ENCODE measurements at regions not wholly inside any gene's neighbourhood (a gene's known extent, or its start where the extent isn't known, plus 50 kb on each side); places are given as distances from the start of the nearest gene placed in this dataset.

DNA sequence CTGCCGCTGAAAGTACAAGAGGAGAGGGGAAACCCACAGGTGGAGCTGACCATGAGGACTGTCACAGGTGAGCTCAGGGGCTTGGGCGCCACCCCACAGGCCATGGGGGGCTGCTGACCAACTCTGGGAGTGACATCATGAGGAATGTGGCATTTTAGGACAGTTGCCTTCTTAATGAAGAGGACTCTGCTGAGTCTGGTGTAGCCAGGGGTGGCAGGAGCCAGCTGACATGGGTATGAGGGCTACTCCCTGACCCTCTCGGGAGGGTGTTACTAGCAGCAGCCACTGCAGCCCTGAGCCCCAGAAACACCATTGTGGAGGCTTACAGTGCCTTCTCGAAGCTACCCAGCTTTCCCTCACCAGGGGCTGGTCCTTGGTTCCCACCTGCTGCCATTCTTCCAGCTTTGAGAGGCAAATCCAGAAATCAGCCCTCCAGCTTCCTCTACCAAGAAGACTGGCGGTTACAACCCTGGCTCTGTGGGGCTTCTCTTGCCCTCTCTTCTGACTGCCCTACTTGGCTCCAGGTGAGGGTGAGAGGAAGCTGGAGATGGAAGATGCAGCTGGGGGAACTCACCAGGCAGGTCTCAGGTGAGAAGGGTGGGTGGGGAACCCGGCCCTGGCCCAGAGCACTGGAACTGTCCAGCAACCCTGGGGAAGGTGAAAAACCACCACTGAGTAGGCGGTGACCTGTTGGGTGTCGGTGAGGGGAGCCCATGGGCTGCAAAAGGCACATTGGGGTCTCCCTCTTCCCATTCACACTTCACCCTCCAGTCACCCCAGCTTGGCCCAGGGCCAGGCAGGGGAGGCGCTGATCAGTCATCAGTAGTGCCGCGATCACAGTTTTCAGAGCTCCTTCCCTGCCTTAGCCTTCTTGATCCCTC is 98.5 kb downstream of the MCFD2 start:
- DNase-seq = no peak
- Histone ChIP-seq H3K27ac (ENCODE audit: low read depth in 1 of 2, low read length in 2 of 2) (peak overlapping the region in 1 of 2 donors; percentile 61), H3K36me3 (ENCODE audit: control insufficient read depth in 1 of 2, insufficient read depth in 2 of 2, low read length in 1 of 2) (no peaks in the 10 kb centered on the region), H3K4me1 (ENCODE audit: control insufficient read depth in 1 of 2, insufficient read depth in 2 of 2, low read length in 2 of 2) (peaks cover 8 to 19% of the 10 kb centered on the region in 2 donors), H3K27me3 (ENCODE audit: control insufficient read depth in 1 of 2, insufficient read depth in 2 of 2, low read length in 1 of 2) (no peaks in the 10 kb centered on the region), H3K9me3 (ENCODE audit: control insufficient read depth, low read length) (no peaks in the 10 kb centered on the region), H3K4me3 (ENCODE audit: low read length in 2 of 2) (no peak overlapping the region)
- 96 to 99% methylated on average over 11 of the region's 11 CpGs for WGBS, 2 donors
- intact Hi-C loops (cut with DNase I) = loop anchor here in 1 of 2 donors (5.0 kb wide), 1 partner anchor 60 kb away; no protein-coding TSS in a partner anchor
- ATAC-seq (ENCODE audit: low FRiP score) = no peak

DNA sequence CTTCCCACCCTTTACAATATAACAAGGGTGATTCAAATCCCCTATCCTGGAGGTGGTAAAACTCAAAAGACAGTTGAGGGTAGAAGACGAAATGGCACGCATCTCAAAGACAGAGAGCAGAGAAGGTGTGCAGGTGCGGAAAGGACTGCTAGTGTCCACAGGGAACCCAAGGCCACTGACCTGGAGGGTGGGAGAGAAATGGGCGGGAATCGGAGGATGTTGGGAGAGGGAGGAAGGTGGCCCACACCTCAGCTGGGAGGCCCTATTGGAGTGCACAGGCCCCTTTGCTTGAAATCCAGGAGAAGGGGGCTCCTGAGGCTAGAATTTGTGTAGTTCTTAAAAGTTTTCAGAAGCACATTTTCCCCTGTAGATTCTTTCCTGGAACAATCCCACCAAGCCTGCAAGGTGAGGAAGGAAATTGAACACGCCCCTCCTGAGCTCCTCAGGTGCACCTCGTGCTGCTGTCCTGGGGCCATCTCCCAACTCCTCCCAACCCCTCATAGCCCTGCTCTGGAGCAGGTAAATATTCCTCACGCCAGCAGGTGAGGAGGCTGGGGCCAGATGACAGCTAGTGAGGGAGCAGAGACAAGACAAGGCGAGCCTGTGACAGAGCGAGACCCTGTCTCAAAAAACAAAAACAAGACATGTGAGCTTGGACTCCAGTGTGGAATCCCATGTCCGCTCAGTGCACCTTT is 99.3 kb downstream of the MCFD2 start:
- intact Hi-C loops (cut with DNase I) = loop anchor here in 1 of 2 donors (5.0 kb wide), 1 partner anchor 61 kb away; no protein-coding TSS in a partner anchor
- 98% methylated on average over 11 of the region's 11 CpGs for WGBS, 2 donors
- no peak overlapping the region for H3K27ac ChIP-seq (ENCODE audit: low read depth in 1 of 2, low read length in 2 of 2)
- no peaks in the 10 kb centered on the region for H3K9me3 ChIP-seq (ENCODE audit: control insufficient read depth, low read length)
- no peak overlapping the region for H3K4me3 ChIP-seq (ENCODE audit: low read length in 2 of 2)
- no peaks in the 10 kb centered on the region for H3K27me3 ChIP-seq (ENCODE audit: control insufficient read depth in 1 of 2, insufficient read depth in 2 of 2, low read length in 1 of 2)
- DNase-seq (no peak), ATAC-seq (ENCODE audit: low FRiP score) (no peak)
- no peaks in the 10 kb centered on the region for H3K36me3 ChIP-seq (ENCODE audit: control insufficient read depth in 1 of 2, insufficient read depth in 2 of 2, low read length in 1 of 2)
- H3K4me1 ChIP-seq (ENCODE audit: control insufficient read depth in 1 of 2, insufficient read depth in 2 of 2, low read length in 2 of 2) = peaks cover 8 to 19% of the 10 kb centered on the region in 2 donors

DNA sequence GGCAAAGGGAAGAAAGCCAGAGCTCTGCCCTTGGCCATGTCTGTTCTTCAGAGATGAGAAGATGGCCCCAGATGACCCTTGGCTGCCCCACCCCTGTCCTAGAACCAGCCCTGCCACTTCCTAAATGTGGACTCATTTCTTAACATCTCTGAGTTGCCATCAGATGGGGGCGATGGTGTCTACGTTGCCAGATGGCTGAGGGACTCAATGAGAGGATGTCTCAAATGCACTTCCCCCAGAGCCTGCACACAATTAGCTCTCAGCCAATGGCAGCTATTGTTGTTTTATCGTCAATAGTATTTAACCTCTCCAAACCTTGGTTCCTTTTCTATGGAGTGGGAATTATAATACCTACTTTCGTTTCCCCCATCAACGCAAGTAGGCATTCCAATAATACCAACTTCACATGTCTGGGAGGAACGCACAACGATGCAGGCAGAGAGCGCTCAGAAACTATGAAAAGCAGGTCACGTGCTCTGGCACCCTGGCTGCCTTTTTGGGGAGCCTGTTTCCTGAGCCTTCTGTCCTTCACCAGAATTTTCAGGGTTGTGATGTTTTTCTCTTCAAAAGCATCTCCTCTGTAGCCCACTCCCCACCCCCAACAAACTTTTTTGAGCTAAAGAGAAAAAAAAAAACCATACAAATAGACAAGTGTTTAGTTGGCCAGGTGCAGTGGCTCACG is 100.3 kb downstream of the MCFD2 start:
- no peaks in the 10 kb centered on the region for H3K27me3 ChIP-seq (ENCODE audit: control insufficient read depth in 1 of 2, insufficient read depth in 2 of 2, low read length in 1 of 2)
- intact Hi-C loops (cut with DNase I) = loop anchor here in 1 of 2 donors (5.0 kb wide), 1 partner anchor 62 kb away; no protein-coding TSS in a partner anchor
- no peaks in the 10 kb centered on the region for H3K9me3 ChIP-seq (ENCODE audit: control insufficient read depth, low read length)
- no peak overlapping the region for H3K27ac ChIP-seq (ENCODE audit: low read depth in 1 of 2, low read length in 2 of 2)
- peaks cover 8 to 19% of the 10 kb centered on the region in 2 donors for H3K4me1 ChIP-seq (ENCODE audit: control insufficient read depth in 1 of 2, insufficient read depth in 2 of 2, low read length in 2 of 2)
- 94 to 95% methylated on average over 10 of the region's 10 CpGs for WGBS, 2 donors
- no peaks in the 10 kb centered on the region for H3K36me3 ChIP-seq (ENCODE audit: control insufficient read depth in 1 of 2, insufficient read depth in 2 of 2, low read length in 1 of 2)
- no peak for ATAC-seq (ENCODE audit: low FRiP score)
- no peak overlapping the region for H3K4me3 ChIP-seq (ENCODE audit: low read length in 2 of 2)
- no peak for DNase-seq

DNA sequence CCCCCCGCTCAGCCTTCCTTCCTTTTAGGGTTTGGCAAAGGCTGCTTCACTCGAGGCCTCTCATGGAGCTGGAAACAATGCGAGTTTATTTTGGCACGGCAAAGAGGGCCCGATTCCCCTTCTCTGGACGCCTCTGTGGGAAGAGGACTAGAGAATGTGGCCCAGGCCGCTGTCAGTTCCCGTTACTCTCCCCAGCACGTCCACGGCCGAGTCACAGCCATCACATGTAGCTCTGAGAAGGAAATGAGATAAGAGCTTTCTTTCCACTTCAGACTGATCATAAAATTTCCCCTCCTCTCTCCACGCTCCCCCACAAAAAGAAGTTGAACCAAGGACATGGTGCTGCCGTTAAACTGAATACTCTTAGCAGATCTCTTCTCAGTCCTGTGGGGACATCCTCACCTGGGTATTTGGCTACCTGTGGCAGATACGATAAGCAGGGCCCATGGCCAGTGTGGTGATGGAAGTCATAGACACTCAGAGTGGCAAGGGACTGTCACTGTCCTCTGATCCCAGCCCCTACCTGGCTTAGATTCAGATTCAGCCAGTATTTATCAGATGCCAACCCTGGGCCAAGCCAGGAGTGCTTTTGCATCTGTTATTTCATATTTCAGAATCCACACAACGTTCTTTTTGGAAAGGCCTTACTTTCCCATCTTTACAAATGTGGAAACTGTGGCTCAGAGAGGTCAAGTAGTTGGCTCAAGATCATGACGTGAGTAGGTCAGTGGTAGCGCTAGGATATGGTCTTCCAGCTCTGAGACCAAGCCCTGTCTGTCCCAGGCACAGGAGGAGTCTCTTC is 101.2 kb downstream of the MCFD2 start:
- ATAC-seq (ENCODE audit: low FRiP score) = peak; percentile 84
- peak; percentile 91 to 92 for DNase-seq
- 10 to 12% methylated on average over 17 of the region's 17 CpGs for WGBS, 2 donors

DNA sequence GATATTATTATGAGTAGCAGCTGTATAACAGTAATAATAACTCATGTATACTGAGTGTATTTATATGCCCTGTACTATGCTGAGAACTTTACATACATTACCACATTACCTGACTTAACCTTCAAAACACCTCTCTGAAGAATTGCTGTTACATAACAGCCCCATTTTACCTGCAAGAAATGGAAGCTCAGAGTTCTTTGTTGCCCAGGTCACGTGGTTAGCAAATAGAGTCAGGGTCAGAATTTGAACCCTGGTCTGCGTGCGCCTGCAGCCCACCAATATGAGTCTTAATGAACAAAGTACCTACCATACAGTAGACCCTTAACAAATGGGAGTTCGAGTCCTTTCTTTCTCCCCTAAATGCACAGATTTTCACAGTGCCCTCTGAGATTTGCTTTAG is 101.9 kb downstream of the MCFD2 start:
- Histone ChIP-seq H3K36me3 (ENCODE audit: control insufficient read depth in 1 of 2, insufficient read depth in 2 of 2, low read length in 1 of 2) (no peaks in the 10 kb centered on the region), H3K9me3 (ENCODE audit: control insufficient read depth, low read length) (no peaks in the 10 kb centered on the region), H3K4me1 (ENCODE audit: control insufficient read depth in 1 of 2, insufficient read depth in 2 of 2, low read length in 2 of 2) (peaks cover 8 to 19% of the 10 kb centered on the region in 2 donors), H3K27me3 (ENCODE audit: control insufficient read depth in 1 of 2, insufficient read depth in 2 of 2, low read length in 1 of 2) (no peaks in the 10 kb centered on the region), H3K27ac (ENCODE audit: low read depth in 1 of 2, low read length in 2 of 2) (peak overlapping the region in 1 of 2 donors; percentile 49), H3K4me3 (ENCODE audit: low read length in 2 of 2) (no peak overlapping the region)
- no peak for DNase-seq
- no peak for ATAC-seq (ENCODE audit: low FRiP score)
- 72 to 78% methylated on average over 4 of the region's 4 CpGs for WGBS, 2 donors
- intact Hi-C loops (cut with DNase I) = loop anchor here (2.0 to 5.0 kb wide), 2 partner anchors 34 to 63 kb away; no protein-coding TSS in a partner anchor

More for the DNA sequence above, 101.2 kb downstream of the MCFD2 start:
- no peaks in the 10 kb centered on the region for H3K36me3 ChIP-seq (ENCODE audit: control insufficient read depth in 1 of 2, insufficient read depth in 2 of 2, low read length in 1 of 2)
- H3K4me3 ChIP-seq (ENCODE audit: low read length in 2 of 2) = no peak overlapping the region
- no peaks in the 10 kb centered on the region for H3K27me3 ChIP-seq (ENCODE audit: control insufficient read depth in 1 of 2, insufficient read depth in 2 of 2, low read length in 1 of 2)
- intact Hi-C loops (cut with DNase I) = loop anchor here in 1 of 2 donors (5.0 kb wide), 1 partner anchor 33 kb away; no protein-coding TSS in a partner anchor
- no peaks in the 10 kb centered on the region for H3K9me3 ChIP-seq (ENCODE audit: control insufficient read depth, low read length)
- peak overlapping the region in 1 of 2 donors; percentile 49 for H3K27ac ChIP-seq (ENCODE audit: low read depth in 1 of 2, low read length in 2 of 2)
- peaks cover 8 to 19% of the 10 kb centered on the region in 2 donors for H3K4me1 ChIP-seq (ENCODE audit: control insufficient read depth in 1 of 2, insufficient read depth in 2 of 2, low read length in 2 of 2)

DNA sequence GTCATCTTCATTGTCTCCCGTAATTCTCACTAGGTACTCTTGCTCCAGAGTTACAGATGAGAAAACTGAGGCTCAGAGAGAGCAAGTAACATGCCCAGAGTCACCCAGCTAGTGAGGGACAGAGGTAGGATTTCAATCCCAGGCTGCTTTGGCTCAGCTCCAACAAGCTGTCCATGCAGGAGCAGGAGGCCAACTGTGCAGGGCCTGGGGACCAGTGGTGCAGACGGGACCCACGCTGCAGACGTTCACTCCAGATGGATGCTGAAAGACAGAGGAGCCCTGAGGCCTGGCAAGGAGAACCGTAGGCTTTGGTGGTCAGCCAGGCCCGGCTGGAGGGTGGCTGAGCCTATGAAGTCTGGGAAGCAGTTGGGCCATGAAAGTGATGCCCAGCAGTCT is 102.6 kb downstream of the MCFD2 start:
- WGBS, 2 donors = 8 to 11% methylated on average over 6 of the region's 6 CpGs
- intact Hi-C loops (cut with DNase I) = loop anchor here (2.0 to 5.0 kb wide), 2 partner anchors 34 to 64 kb away; no protein-coding TSS in a partner anchor
- peaks cover 8 to 18% of the 10 kb centered on the region in 2 donors for H3K4me1 ChIP-seq (ENCODE audit: control insufficient read depth in 1 of 2, insufficient read depth in 2 of 2, low read length in 2 of 2)
- ATAC-seq (ENCODE audit: low FRiP score) (peak; percentile 79), DNase-seq (peak; percentile 77 to 85)
- no peaks in the 10 kb centered on the region for H3K27me3 ChIP-seq (ENCODE audit: control insufficient read depth in 1 of 2, insufficient read depth in 2 of 2, low read length in 1 of 2)
- H3K9me3 ChIP-seq (ENCODE audit: control insufficient read depth, low read length) = no peaks in the 10 kb centered on the region
- H3K4me3 ChIP-seq (ENCODE audit: low read length in 2 of 2) = no peak overlapping the region
- no peaks in the 10 kb centered on the region for H3K36me3 ChIP-seq (ENCODE audit: control insufficient read depth in 1 of 2, insufficient read depth in 2 of 2, low read length in 1 of 2)
- H3K27ac ChIP-seq (ENCODE audit: low read depth in 1 of 2, low read length in 2 of 2) = peak overlapping the region in 1 of 2 donors; percentile 3
